Left ventricle myocardium inferior (tissue), 1 donor: ENCODE measurements at regions not wholly inside any gene's neighbourhood (a gene's known extent, or its start where the extent isn't known, plus 50 kb on each side); places are given as distances from the start of the nearest gene placed in this dataset.

Experiments used
- DNase-seq: peaks from one replicate; pipeline ENCODE4 v3.0.0-alpha.2; 2020
- H3K27ac ChIP-seq: fragments of 200-600 bp; replicated peaks from 2 replicates; pipeline ENCODE4 v1.8.0; 2021
- H3K27me3 ChIP-seq: fragments of 200-600 bp; 2 replicates; pipeline ENCODE4 v1.8.0; 2021; ENCODE audit warnings: low read depth
- H3K36me3 ChIP-seq: fragments of 200-600 bp; 2 replicates; pipeline ENCODE4 v1.8.0; 2021
- H3K4me1 ChIP-seq: fragments of 200-600 bp; 2 replicates; pipeline ENCODE4 v1.8.0; 2021
- H3K4me3 ChIP-seq: fragments of 200-600 bp; 2 replicates; pipeline ENCODE4 v1.8.0; 2021; ENCODE audit warnings: mild to moderate bottlenecking, moderate library complexity
- H3K9me3 ChIP-seq: fragments of 200-600 bp; replicated peaks from 2 replicates; pipeline ENCODE4 v1.8.0; 2021
- intact Hi-C: fragments of 100-400 bp; cut with micrococcal nuclease; formaldehyde crosslinking; loops from one replicate; pipeline ENCODE4 v1.11.0; 2022
- TF ChIP-seq, protein P1 (sequence below): fragments of 200-600 bp; IDR thresholded peaks from 2 replicates; pipeline ENCODE4 v1.8.0; 2021; ENCODE audit warnings: antibody characterized with exemption, mild to moderate bottlenecking, borderline replicate concordance
- donor health status: DM: no; HTN: yes; CAD: no; lungs with severe emphysema.

- no peaks in the 10 kb centered on the region for H3K4me1 ChIP-seq
- H3K36me3 ChIP-seq, result no peaks in the 10 kb centered on the region
- no peaks in the 10 kb centered on the region for H3K27me3 ChIP-seq
- H3K9me3 ChIP-seq, result no peaks in the 10 kb centered on the region
- H3K4me3 ChIP-seq, result no peak overlapping the region
- no peak for DNase-seq
- no peak overlapping the region for H3K27ac ChIP-seq
- intact Hi-C loops, result no loop called here
- TF ChIP-seq, protein P1, sequence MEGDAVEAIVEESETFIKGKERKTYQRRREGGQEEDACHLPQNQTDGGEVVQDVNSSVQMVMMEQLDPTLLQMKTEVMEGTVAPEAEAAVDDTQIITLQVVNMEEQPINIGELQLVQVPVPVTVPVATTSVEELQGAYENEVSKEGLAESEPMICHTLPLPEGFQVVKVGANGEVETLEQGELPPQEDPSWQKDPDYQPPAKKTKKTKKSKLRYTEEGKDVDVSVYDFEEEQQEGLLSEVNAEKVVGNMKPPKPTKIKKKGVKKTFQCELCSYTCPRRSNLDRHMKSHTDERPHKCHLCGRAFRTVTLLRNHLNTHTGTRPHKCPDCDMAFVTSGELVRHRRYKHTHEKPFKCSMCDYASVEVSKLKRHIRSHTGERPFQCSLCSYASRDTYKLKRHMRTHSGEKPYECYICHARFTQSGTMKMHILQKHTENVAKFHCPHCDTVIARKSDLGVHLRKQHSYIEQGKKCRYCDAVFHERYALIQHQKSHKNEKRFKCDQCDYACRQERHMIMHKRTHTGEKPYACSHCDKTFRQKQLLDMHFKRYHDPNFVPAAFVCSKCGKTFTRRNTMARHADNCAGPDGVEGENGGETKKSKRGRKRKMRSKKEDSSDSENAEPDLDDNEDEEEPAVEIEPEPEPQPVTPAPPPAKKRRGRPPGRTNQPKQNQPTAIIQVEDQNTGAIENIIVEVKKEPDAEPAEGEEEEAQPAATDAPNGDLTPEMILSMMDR, result no peak
These were observed 731.4 kb downstream of the FAT4 start for GRCh38 chr4:126046081-126046614.

DNA sequence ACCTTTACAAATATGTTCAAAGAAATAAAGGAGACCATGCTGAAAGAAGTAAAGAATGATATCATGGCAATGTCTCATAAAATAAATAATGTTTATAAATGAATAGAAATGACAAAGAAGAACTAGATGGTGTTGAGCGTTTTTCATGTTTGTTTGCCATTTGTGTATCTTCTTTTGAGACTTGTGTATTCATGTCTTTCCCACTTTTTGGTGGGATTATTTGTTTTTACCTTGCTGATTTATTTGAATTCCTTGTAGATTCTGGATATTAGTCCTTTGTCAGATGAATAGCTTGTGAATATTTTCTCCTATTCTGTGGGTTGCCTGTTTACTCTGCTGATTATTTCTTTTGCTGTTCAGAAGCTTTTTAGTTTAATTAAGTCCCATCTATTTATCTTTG lies 732.4 kb downstream of the FAT4 start:
- H3K27ac ChIP-seq, result no peak overlapping the region
- intact Hi-C loops, result no loop called here
- no peak for DNase-seq
- H3K36me3 ChIP-seq, result no peaks in the 10 kb centered on the region
- H3K4me3 ChIP-seq, result no peak overlapping the region
- no peaks in the 10 kb centered on the region for H3K4me1 ChIP-seq
- H3K27me3 ChIP-seq, result no peaks in the 10 kb centered on the region
- TF ChIP-seq, protein P1, result no peak
- H3K9me3 ChIP-seq, result no peaks in the 10 kb centered on the region

GRCh38 chr4:126051689-126052424 lies 737.1 kb downstream of the FAT4 start:
- intact Hi-C loops, result no loop called here
- H3K4me3 ChIP-seq, result no peak overlapping the region
- TF ChIP-seq, protein P1, result peak; percentile 35
- H3K4me1 ChIP-seq, result no peaks in the 10 kb centered on the region
- H3K27ac ChIP-seq, result no peak overlapping the region
- no peaks in the 10 kb centered on the region for H3K27me3 ChIP-seq
- no peak for DNase-seq
- no peaks in the 10 kb centered on the region for H3K9me3 ChIP-seq
- H3K36me3 ChIP-seq, result no peaks in the 10 kb centered on the region

DNA sequence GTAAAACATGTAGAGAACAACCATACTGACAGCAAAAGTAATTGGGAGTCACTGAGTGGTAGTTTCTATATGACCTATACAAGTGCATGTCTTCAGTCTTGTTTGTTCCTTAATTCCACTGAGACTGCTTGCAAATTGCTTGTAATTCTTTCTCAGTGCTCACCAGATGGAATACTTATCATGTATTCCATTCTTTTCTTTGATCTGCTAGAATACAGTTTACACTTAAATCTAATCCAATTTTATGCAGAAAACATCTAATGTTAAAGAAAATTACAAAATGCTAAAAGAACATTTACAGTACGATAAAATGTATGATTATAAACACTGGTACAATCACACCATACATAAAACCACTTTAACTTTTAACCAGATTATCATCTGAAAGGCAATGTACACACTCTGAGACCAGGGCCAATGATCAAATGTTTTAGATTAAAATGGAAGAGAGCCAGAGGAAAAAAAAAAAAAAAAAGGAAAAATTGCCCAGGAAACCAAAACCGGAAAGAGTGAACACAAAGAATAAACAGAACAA lies 741.4 kb downstream of the FAT4 start:
- DNase-seq, result no peak

GRCh38 chr4:126057371-126057770 lies 742.6 kb downstream of the FAT4 start:
- no peaks in the 10 kb centered on the region for H3K36me3 ChIP-seq
- H3K9me3 ChIP-seq, result no peaks in the 10 kb centered on the region
- TF ChIP-seq, protein P1, result no peak
- H3K27me3 ChIP-seq, result no peaks in the 10 kb centered on the region
- no peaks in the 10 kb centered on the region for H3K4me1 ChIP-seq
- no peak overlapping the region for H3K27ac ChIP-seq
- no peak for DNase-seq
- intact Hi-C loops, result no loop called here
- no peak overlapping the region for H3K4me3 ChIP-seq

More for the DNA sequence above, 741.4 kb downstream of the FAT4 start:
- intact Hi-C loops, result no loop called here
- no peak overlapping the region for H3K27ac ChIP-seq
- TF ChIP-seq, protein P1, result no peak
- H3K4me1 ChIP-seq, result no peaks in the 10 kb centered on the region
- no peaks in the 10 kb centered on the region for H3K9me3 ChIP-seq
- H3K4me3 ChIP-seq, result no peak overlapping the region
- H3K36me3 ChIP-seq, result no peaks in the 10 kb centered on the region
- no peaks in the 10 kb centered on the region for H3K27me3 ChIP-seq
